ENCODE measurements at regions not wholly inside any gene's neighbourhood (a gene's known extent, or its start where the extent isn't known, plus 50 kb on each side); places are given as distances from the start of the nearest gene placed in this dataset.

DNA sequence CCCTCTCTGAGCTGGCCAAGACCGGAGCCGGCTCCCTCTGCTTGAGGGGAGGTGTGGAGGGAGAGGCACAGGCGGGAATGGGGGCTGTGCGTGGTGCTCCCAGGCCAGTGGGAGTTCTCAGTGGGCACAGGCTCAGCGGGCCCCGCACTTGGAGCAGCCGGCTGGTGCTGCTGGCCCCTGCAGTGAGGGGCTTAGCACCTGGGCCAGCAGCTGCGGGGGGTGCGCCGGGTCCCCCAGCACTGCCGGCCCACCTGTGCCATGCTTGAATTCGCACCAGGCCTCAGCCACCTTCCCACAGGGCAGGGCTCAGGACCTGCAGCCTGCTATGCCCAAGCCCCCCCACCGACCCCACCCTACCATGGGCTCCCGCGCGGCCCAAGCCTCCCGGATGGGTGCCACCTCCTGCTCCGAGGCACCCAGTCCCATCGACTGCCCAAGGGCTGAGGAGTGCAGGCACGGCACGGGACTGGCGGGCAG is 602.5 kb downstream of the KCTD8 start:
- Mint-ChIP-seq H3K27me3 (ENCODE audit: unreplicated experiment) (peaks cover 4% of the 10 kb centered on the region), H3K36me3 (ENCODE audit: unreplicated experiment) (peaks cover 7% of the 10 kb centered on the region), H3K4me1 (ENCODE audit: low read depth, unreplicated experiment) (peaks cover 8% of the 10 kb centered on the region), H3K4me3 (ENCODE audit: unreplicated experiment) (no peak overlapping the region), H3K9me3 (ENCODE audit: unreplicated experiment) (peaks cover 5% of the 10 kb centered on the region), H3K27ac (ENCODE audit: unreplicated experiment) (no peak overlapping the region)
- TF ChIP-seq, protein P1, sequence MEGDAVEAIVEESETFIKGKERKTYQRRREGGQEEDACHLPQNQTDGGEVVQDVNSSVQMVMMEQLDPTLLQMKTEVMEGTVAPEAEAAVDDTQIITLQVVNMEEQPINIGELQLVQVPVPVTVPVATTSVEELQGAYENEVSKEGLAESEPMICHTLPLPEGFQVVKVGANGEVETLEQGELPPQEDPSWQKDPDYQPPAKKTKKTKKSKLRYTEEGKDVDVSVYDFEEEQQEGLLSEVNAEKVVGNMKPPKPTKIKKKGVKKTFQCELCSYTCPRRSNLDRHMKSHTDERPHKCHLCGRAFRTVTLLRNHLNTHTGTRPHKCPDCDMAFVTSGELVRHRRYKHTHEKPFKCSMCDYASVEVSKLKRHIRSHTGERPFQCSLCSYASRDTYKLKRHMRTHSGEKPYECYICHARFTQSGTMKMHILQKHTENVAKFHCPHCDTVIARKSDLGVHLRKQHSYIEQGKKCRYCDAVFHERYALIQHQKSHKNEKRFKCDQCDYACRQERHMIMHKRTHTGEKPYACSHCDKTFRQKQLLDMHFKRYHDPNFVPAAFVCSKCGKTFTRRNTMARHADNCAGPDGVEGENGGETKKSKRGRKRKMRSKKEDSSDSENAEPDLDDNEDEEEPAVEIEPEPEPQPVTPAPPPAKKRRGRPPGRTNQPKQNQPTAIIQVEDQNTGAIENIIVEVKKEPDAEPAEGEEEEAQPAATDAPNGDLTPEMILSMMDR (IDR thresholded peaks at IDR 0.05; ENCODE audit: partially characterized antibody, unreplicated experiment) = no peak
- DNase-seq = peak; percentile 11

DNA sequence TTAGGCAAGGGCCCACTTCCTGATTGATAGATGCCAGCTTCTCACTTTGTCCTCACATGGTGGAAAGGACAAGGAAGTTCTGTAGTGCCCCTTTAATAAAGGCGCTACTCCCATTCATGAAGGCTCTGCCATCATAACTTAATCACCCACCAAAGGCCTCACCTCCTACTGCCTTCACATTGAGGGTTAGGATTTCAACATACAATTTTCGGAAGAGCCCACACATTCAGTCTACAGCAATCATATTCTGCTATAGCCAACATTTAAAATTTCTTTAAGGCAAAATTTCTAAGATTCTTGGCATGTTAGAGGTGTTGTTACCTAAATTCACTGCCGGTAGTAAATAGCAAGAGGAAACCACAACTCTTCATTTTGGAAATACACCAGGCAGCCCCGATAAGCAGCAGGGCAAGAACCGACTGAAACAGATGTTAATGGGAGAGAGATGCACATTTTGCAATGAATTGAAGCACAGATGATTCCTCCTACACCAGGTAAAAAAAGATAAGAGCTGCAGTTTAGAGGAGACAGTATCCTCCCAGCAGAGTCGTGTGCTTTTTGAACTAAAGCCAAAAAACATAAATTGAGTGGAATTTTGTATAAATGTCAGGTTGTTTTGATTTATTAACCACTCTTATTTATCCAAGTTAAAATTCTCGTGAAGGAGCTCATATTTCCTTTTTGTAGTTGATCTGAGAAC is 594.9 kb downstream of the KCTD8 start:
- Mint-ChIP-seq H3K27ac (ENCODE audit: unreplicated experiment) (no peak overlapping the region), H3K27me3 (ENCODE audit: unreplicated experiment) (peaks cover 2% of the 10 kb centered on the region), H3K9me3 (ENCODE audit: unreplicated experiment) (no peaks in the 10 kb centered on the region), H3K4me1 (ENCODE audit: low read depth, unreplicated experiment) (peaks cover 2% of the 10 kb centered on the region), H3K36me3 (ENCODE audit: unreplicated experiment) (no peaks in the 10 kb centered on the region), H3K4me3 (ENCODE audit: unreplicated experiment) (no peak overlapping the region)
- no peak for DNase-seq
- TF ChIP-seq, protein P1 (IDR thresholded peaks at IDR 0.05; ENCODE audit: partially characterized antibody, unreplicated experiment) = no peak

DNA sequence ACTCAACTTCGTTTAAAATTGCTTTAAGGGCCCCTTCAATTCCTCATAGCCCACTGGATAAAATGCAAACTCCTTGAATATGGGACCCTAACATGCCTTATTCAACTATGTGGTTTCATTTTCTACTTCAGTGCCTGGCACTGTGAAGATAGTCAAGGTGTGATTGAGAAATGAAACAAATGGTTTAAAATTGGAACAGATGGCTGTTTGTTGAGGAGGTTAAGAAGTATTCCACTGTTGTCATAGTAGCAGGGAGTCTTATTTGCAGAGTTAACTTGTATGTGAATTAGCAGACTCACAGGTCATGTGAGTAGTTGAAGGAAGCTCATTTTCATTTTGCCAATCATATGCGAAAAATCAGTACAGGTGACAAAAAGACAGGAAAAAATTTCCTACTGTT is 593.3 kb downstream of the KCTD8 start:
- Mint-ChIP-seq H3K27ac (ENCODE audit: unreplicated experiment) (no peak overlapping the region), H3K4me3 (ENCODE audit: unreplicated experiment) (no peak overlapping the region), H3K27me3 (ENCODE audit: unreplicated experiment) (peaks cover 2% of the 10 kb centered on the region), H3K36me3 (ENCODE audit: unreplicated experiment) (no peaks in the 10 kb centered on the region), H3K9me3 (ENCODE audit: unreplicated experiment) (no peaks in the 10 kb centered on the region), H3K4me1 (ENCODE audit: low read depth, unreplicated experiment) (peaks cover 2% of the 10 kb centered on the region)
- TF ChIP-seq, protein P1 (IDR thresholded peaks at IDR 0.05; ENCODE audit: partially characterized antibody, unreplicated experiment) = no peak
- no peak for DNase-seq

DNA sequence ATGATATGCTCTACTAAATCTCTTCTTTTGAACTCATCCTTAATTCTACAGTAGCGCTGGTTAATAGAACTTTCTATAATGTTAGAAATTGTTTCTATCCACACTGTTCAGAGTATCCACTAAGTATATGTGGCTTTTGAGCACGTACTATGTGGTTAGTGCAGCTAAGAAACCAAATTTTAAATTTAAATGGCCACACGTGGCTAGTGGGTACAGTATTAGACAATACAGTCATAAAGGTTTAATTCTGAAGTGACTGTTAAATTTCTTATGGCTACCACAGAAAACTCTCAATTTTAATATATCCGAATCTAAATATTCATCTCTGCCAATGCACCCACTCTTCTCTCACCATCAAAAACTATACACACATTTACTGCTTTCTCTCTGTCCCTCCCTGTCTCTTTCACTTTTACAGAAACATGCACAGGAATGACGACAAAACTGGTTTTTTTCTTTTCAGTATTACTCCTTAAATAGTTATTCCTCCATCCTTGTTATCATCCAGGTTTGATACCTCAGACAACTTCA is 583.9 kb downstream of the KCTD8 start:
- Mint-ChIP-seq H3K27ac (ENCODE audit: unreplicated experiment) (no peak overlapping the region), H3K9me3 (ENCODE audit: unreplicated experiment) (no peaks in the 10 kb centered on the region), H3K27me3 (ENCODE audit: unreplicated experiment) (no peaks in the 10 kb centered on the region), H3K36me3 (ENCODE audit: unreplicated experiment) (no peaks in the 10 kb centered on the region), H3K4me3 (ENCODE audit: unreplicated experiment) (no peak overlapping the region), H3K4me1 (ENCODE audit: low read depth, unreplicated experiment) (no peaks in the 10 kb centered on the region)
- no peak for DNase-seq
- TF ChIP-seq, protein P1 (IDR thresholded peaks at IDR 0.05; ENCODE audit: partially characterized antibody, unreplicated experiment) = no peak

DNA sequence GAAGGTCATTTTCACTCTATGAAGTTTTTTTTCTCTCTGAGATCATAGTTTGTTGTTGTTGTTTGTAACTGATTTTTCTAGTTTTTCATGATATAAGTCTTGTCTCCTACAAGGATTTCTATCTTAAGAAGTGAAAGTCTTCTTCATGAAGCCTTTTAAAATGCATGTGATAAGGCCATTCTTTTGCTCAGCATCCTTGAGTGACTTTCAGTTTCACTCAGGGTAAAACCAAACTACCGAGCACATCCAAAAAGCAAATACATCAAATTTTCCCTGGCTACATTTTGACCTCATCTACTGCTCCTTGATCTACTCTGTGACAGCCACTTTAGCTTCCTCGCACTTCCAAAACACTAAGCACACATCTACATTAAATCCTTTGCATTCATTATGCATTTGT is 580.7 kb downstream of the KCTD8 start:
- TF ChIP-seq, protein P1 (IDR thresholded peaks at IDR 0.05; ENCODE audit: partially characterized antibody, unreplicated experiment) = no peak
- no peaks in the 10 kb centered on the region for H3K27me3 Mint-ChIP-seq (ENCODE audit: unreplicated experiment)
- H3K4me1 Mint-ChIP-seq (ENCODE audit: low read depth, unreplicated experiment) = no peaks in the 10 kb centered on the region
- H3K9me3 Mint-ChIP-seq (ENCODE audit: unreplicated experiment) = no peaks in the 10 kb centered on the region
- no peak overlapping the region for H3K27ac Mint-ChIP-seq (ENCODE audit: unreplicated experiment)
- no peak for DNase-seq
- no peaks in the 10 kb centered on the region for H3K36me3 Mint-ChIP-seq (ENCODE audit: unreplicated experiment)
- no peak overlapping the region for H3K4me3 Mint-ChIP-seq (ENCODE audit: unreplicated experiment)
